Left ventricle myocardium superior (tissue), 1 donor: ENCODE measurements at regions not wholly inside any gene's neighbourhood (a gene's known extent, or its start where the extent isn't known, plus 50 kb on each side); places are given as distances from the start of the nearest gene placed in this dataset.

Experiments
- ATAC-seq: fragments of 200-7000 bp; cut with Tn5 transposase; one replicate; pipeline ENCODE4 v1.9.1; 2020; ENCODE audit warnings: mild to moderate bottlenecking, moderate library complexity
- DNase-seq: peaks from one replicate; pipeline ENCODE4 v3.0.0-alpha.2; 2020
- intact Hi-C: fragments of 100-400 bp; cut with micrococcal nuclease; formaldehyde crosslinking; loops from one replicate; pipeline ENCODE4 v1.11.0; 2022
- donor health status: DM: no; HTN: yes; CAD: no; lungs with severe emphysema.

- intact Hi-C loops, result no loop called here
- no peak for ATAC-seq
- DNase-seq, result no peak
These were observed 68.5 kb upstream of the OPCML start for GRCh38 chr11:133600786-133601185.

GRCh38 chr11:133600306-133600705 is 68.0 kb upstream of the OPCML start:
- ATAC-seq (no peak), DNase-seq (no peak)
- intact Hi-C loops, result no loop called here

GRCh38 chr11:133598906-133599305 is 66.6 kb upstream of the OPCML start:
- ATAC-seq (no peak), DNase-seq (no peak)
- intact Hi-C loops, result no loop called here

- no peak for ATAC-seq
- intact Hi-C loops, result no loop called here
- no peak for DNase-seq
These were observed 64.9 kb upstream of the OPCML start for GRCh38 chr11:133597236-133597635.

GRCh38 chr11:133595998-133596590 is 63.8 kb upstream of the OPCML start:
- intact Hi-C loops, result no loop called here
- no peak for ATAC-seq
- DNase-seq, result no peak

- DNase-seq, result no peak
- intact Hi-C loops, result no loop called here
- no peak for ATAC-seq
These were observed 60.7 kb upstream of the OPCML start for GRCh38 chr11:133593036-133593435.

- ATAC-seq (no peak), DNase-seq (no peak)
- intact Hi-C loops, result no loop called here
These were observed 54.7 kb upstream of the OPCML start for GRCh38 chr11:133586903-133587517.

GRCh38 chr11:133582750-133583149 is 50.4 kb upstream of the OPCML start:
- ATAC-seq, result no peak
- no peak for DNase-seq
- intact Hi-C loops, result no loop called here

- intact Hi-C loops, result no loop called here
- no peak for DNase-seq
- ATAC-seq, result no peak
These were observed 50.0 kb upstream of the OPCML start for GRCh38 chr11:133582326-133582725.
